ENCODE measurements at regions not wholly inside any gene's neighbourhood (a gene's known extent, or its start where the extent isn't known, plus 50 kb on each side); places are given as distances from the start of the nearest gene placed in this dataset.

DNA sequence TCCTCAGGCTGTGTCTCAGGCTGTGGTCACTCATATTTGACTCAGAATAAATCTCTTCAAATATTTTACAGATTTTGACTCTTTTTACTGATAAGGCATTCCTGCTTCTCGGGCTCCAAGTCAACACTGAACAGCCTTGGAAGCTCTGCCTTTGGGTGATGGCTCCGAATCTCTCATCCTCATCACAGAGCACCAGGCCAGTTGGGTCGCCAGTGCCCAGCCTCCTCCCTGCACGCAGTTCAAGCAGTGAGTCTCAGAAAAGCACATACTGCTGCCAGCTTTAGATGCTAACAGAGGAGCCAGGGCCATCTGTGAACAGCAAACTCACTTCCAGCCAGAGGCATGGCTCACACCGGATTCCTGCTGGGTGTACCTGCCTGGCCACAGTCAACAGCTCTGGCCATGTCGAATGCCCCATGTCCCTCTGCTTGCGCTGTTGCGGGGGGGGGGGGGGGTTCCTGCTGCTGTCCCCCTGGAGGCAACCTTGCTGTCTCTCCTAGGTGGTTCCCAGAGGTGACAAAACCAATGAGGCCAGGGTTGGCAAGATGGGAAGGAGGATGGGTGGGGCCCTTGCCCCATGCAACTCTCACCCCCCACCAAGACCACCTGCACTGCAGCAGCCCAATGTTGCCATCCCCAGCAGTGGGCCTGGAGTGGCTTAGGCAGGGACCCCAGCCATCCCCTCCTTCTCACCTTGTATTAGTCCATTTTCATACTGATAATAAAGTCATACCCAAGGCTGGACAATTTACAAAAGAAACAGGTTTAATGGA is 248.8 kb downstream of the ERMARD start:
- no peaks in the 10 kb centered on the region for H3F3A ChIP-seq (replicated peaks; ENCODE audit: low read depth)
- TF ChIP-seq POLR2AphosphoS5 (IDR thresholded peaks at IDR 0.05; ENCODE audit: low read depth) = no peak
- no peak for TF ChIP-seq STAT1 (IDR thresholded peaks at IDR 0.05; ENCODE audit: unreplicated experiment)
- TF ChIP-seq, protein P1, sequence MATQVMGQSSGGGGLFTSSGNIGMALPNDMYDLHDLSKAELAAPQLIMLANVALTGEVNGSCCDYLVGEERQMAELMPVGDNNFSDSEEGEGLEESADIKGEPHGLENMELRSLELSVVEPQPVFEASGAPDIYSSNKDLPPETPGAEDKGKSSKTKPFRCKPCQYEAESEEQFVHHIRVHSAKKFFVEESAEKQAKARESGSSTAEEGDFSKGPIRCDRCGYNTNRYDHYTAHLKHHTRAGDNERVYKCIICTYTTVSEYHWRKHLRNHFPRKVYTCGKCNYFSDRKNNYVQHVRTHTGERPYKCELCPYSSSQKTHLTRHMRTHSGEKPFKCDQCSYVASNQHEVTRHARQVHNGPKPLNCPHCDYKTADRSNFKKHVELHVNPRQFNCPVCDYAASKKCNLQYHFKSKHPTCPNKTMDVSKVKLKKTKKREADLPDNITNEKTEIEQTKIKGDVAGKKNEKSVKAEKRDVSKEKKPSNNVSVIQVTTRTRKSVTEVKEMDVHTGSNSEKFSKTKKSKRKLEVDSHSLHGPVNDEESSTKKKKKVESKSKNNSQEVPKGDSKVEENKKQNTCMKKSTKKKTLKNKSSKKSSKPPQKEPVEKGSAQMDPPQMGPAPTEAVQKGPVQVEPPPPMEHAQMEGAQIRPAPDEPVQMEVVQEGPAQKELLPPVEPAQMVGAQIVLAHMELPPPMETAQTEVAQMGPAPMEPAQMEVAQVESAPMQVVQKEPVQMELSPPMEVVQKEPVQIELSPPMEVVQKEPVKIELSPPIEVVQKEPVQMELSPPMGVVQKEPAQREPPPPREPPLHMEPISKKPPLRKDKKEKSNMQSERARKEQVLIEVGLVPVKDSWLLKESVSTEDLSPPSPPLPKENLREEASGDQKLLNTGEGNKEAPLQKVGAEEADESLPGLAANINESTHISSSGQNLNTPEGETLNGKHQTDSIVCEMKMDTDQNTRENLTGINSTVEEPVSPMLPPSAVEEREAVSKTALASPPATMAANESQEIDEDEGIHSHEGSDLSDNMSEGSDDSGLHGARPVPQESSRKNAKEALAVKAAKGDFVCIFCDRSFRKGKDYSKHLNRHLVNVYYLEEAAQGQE (IDR thresholded peaks at IDR 0.05; ENCODE audit: unreplicated experiment) = no peak
- no peak for TF ChIP-seq ZNF331 (CRISPR knock-in tag; IDR thresholded peaks at IDR 0.05; ENCODE audit: low read depth)
- TF ChIP-seq CREB1 (CRISPR knock-in tag; IDR thresholded peaks at IDR 0.05; ENCODE audit: low read depth) = no peak
- TF ChIP-seq EZH2phosphoT487 (IDR thresholded peaks at IDR 0.05; ENCODE audit: unreplicated experiment) = no peak
- TF ChIP-seq, protein P2, sequence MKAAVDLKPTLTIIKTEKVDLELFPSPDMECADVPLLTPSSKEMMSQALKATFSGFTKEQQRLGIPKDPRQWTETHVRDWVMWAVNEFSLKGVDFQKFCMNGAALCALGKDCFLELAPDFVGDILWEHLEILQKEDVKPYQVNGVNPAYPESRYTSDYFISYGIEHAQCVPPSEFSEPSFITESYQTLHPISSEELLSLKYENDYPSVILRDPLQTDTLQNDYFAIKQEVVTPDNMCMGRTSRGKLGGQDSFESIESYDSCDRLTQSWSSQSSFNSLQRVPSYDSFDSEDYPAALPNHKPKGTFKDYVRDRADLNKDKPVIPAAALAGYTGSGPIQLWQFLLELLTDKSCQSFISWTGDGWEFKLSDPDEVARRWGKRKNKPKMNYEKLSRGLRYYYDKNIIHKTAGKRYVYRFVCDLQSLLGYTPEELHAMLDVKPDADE (IDR thresholded peaks at IDR 0.05) = no peak
- TF ChIP-seq JUNB (IDR thresholded peaks at IDR 0.05; ENCODE audit: unreplicated experiment) = no peak
- no peak overlapping the region for H3K4me3 ChIP-seq
- no peak overlapping the region for H3K27ac ChIP-seq (ENCODE audit: low read depth)
- Mint-ChIP-seq H3K4me1 (0 out of 3 replicates have a peak, but pooled peaks cover 8% of the 10 kb centered on the region), H3K27me3 (ENCODE audit: insufficient read depth, low read depth, poor library complexity) (no peaks in the 10 kb centered on the region), H3K4me3 (no peak overlapping the region), H3K27ac (no peak overlapping the region), H3K9me3 (peaks cover 57% of the 10 kb centered on the region), H3K36me3 (ENCODE audit: low read depth) (peaks cover 46% of the 10 kb centered on the region)
- H2AFZ ChIP-seq = no peak overlapping the region
- H4K20me1 ChIP-seq (replicated peaks; ENCODE audit: insufficient read depth) = no peaks in the 10 kb centered on the region
- H3K36me3 ChIP-seq (ENCODE audit: insufficient read depth) = peaks cover 18% of the 10 kb centered on the region; the same call in 1 of the 2 replicates
- ATAC-seq (no peak), DNase-seq (ENCODE audit: low spot score) (no peak)
- H3K9me2 ChIP-seq (ENCODE audit: insufficient read depth) = peaks cover 20% of the 10 kb centered on the region
- H3K79me2 ChIP-seq (replicated peaks; ENCODE audit: insufficient read depth) = no peaks in the 10 kb centered on the region
- H3K4me1 ChIP-seq (ENCODE audit: insufficient read depth) = peaks cover 8% of the 10 kb centered on the region
- no peaks in the 10 kb centered on the region for H3K27me3 ChIP-seq (ENCODE audit: insufficient read depth)
- no peak overlapping the region for H3K4me2 ChIP-seq

DNA sequence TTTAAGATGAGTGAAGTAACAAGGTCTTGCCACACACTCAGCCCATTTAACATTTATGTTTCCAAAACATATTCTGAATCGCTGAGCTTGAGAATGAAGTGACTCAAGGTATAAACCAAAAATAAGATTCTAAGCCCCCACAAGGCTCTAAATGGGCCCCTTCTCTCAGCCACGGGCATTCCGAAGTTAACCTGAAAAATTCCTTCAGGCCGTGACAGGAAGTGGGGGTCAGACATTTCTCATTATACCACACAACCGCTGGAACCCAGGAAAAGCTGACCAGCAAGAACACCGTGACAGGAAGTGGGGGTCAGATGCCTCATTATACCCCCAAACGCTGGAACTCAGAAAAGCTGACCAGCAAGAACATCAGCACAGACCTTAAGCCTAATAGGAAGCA is 247.9 kb downstream of the ERMARD start:
- peaks cover 37% of the 10 kb centered on the region for H3K36me3 Mint-ChIP-seq (ENCODE audit: low read depth)
- Histone ChIP-seq H4K20me1 (replicated peaks; ENCODE audit: insufficient read depth) (no peaks in the 10 kb centered on the region), H3K27me3 (ENCODE audit: insufficient read depth) (no peaks in the 10 kb centered on the region), H3K79me2 (replicated peaks; ENCODE audit: insufficient read depth) (no peaks in the 10 kb centered on the region), H3K27ac (ENCODE audit: low read depth) (no peak overlapping the region), H3K4me2 (no peak overlapping the region), H3F3A (replicated peaks; ENCODE audit: low read depth) (no peaks in the 10 kb centered on the region), H3K4me3 (no peak overlapping the region), H3K4me1 (ENCODE audit: insufficient read depth) (peaks cover 8% of the 10 kb centered on the region), H2AFZ (no peak overlapping the region), H3K36me3 (ENCODE audit: insufficient read depth) (peaks cover 11% of the 10 kb centered on the region; the same call in 1 of the 2 replicates), H3K9me2 (ENCODE audit: insufficient read depth) (peaks cover 20% of the 10 kb centered on the region)
- H3K27ac Mint-ChIP-seq = no peak overlapping the region
- no peak overlapping the region for H3K4me3 Mint-ChIP-seq
- H3K27me3 Mint-ChIP-seq (ENCODE audit: insufficient read depth, low read depth, poor library complexity) = no peaks in the 10 kb centered on the region
- DNase-seq (ENCODE audit: low spot score) = no peak
- peaks cover 48% of the 10 kb centered on the region for H3K9me3 Mint-ChIP-seq
- 0 out of 3 replicates have a peak, but pooled peaks cover 8% of the 10 kb centered on the region for H3K4me1 Mint-ChIP-seq
- no peak for ATAC-seq
- no peak for TF ChIP-seq NANOG (IDR thresholded peaks at IDR 0.05; ENCODE audit: borderline replicate concordance)
- TF ChIP-seq, protein P3, sequence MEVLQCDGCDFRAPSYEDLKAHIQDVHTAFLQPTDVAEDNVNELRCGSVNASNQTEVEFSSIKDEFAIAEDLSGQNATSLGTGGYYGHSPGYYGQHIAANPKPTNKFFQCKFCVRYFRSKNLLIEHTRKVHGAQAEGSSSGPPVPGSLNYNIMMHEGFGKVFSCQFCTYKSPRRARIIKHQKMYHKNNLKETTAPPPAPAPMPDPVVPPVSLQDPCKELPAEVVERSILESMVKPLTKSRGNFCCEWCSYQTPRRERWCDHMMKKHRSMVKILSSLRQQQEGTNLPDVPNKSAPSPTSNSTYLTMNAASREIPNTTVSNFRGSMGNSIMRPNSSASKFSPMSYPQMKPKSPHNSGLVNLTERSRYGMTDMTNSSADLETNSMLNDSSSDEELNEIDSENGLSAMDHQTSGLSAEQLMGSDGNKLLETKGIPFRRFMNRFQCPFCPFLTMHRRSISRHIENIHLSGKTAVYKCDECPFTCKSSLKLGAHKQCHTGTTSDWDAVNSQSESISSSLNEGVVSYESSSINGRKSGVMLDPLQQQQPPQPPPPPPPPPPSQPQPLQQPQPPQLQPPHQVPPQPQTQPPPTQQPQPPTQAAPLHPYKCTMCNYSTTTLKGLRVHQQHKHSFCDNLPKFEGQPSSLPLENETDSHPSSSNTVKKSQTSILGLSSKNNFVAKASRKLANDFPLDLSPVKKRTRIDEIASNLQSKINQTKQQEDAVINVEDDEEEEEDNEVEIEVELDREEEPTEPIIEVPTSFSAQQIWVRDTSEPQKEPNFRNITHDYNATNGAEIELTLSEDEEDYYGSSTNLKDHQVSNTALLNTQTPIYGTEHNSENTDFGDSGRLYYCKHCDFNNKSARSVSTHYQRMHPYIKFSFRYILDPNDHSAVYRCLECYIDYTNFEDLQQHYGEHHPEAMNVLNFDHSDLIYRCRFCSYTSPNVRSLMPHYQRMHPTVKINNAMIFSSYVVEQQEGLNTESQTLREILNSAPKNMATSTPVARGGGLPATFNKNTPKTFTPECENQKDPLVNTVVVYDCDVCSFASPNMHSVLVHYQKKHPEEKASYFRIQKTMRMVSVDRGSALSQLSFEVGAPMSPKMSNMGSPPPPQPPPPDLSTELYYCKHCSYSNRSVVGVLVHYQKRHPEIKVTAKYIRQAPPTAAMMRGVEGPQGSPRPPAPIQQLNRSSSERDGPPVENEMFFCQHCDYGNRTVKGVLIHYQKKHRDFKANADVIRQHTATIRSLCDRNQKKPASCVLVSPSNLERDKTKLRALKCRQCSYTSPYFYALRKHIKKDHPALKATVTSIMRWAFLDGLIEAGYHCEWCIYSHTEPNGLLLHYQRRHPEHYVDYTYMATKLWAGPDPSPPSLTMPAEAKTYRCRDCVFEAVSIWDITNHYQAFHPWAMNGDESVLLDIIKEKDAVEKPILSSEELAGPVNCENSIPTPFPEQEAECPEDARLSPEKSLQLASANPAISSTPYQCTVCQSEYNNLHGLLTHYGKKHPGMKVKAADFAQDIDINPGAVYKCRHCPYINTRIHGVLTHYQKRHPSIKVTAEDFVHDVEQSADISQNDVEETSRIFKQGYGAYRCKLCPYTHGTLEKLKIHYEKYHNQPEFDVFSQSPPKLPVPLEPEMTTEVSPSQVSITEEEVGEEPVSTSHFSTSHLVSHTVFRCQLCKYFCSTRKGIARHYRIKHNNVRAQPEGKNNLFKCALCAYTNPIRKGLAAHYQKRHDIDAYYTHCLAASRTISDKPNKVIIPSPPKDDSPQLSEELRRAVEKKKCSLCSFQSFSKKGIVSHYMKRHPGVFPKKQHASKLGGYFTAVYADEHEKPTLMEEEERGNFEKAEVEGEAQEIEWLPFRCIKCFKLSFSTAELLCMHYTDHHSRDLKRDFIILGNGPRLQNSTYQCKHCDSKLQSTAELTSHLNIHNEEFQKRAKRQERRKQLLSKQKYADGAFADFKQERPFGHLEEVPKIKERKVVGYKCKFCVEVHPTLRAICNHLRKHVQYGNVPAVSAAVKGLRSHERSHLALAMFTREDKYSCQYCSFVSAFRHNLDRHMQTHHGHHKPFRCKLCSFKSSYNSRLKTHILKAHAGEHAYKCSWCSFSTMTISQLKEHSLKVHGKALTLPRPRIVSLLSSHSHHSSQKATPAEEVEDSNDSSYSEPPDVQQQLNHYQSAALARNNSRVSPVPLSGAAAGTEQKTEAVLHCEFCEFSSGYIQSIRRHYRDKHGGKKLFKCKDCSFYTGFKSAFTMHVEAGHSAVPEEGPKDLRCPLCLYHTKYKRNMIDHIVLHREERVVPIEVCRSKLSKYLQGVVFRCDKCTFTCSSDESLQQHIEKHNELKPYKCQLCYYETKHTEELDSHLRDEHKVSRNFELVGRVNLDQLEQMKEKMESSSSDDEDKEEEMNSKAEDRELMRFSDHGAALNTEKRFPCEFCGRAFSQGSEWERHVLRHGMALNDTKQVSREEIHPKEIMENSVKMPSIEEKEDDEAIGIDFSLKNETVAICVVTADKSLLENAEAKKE (CRISPR knock-in tag; IDR thresholded peaks at IDR 0.05) = no peak

All from GM23338 (cell line).